Epithelial cell of esophagus (primary cell): ENCODE measurements at regions not wholly inside any gene's neighbourhood (a gene's known extent, or its start where the extent isn't known, plus 50 kb on each side); places are given as distances from the start of the nearest gene placed in this dataset.

Source experiments
- DNase-seq: peaks from one replicate; pipeline ENCODE4 v3.0.0; 2010; ENCODE audit warnings: low read depth
- H3K4me3 ChIP-seq: 2 replicates; pipeline ENCODE4 v1.5.1; 2011; ENCODE audit warnings: mild to moderate bottlenecking, low read length, control low read depth
- CTCF ChIP-seq: IDR thresholded peaks from 2 replicates; pipeline ENCODE4 v1.5.1; 2011; ENCODE audit warnings: low read depth, mild to moderate bottlenecking, low read length, control low read depth, inconsistent platforms; ENCODE audit not compliant: insufficient read depth; ENCODE audit errors: missing control alignments

- no peak overlapping the region for H3K4me3 ChIP-seq
- DNase-seq = peak; percentile 49
- no peak for TF ChIP-seq CTCF
These were observed 170.4 kb upstream of the HS3ST1 start for GRCh38 chr4:11599064-11599463.

GRCh38 chr4:11598591-11598990 lies 169.9 kb upstream of the HS3ST1 start:
- DNase-seq = no peak

GRCh38 chr4:11597506-11597905 lies 168.8 kb upstream of the HS3ST1 start:
- TF ChIP-seq CTCF = no peak
- DNase-seq = peak; percentile 78
- H3K4me3 ChIP-seq = no peak overlapping the region

More at GRCh38 chr4:11598591-11598990, 169.9 kb upstream of the HS3ST1 start:
- TF ChIP-seq CTCF = no peak
- H3K4me3 ChIP-seq = no peak overlapping the region

GRCh38 chr4:11596989-11597388 lies 168.3 kb upstream of the HS3ST1 start:
- no peak for DNase-seq
- no peak for TF ChIP-seq CTCF
- no peak overlapping the region for H3K4me3 ChIP-seq

GRCh38 chr4:11593576-11594116 lies 165.0 kb upstream of the HS3ST1 start:
- no peak overlapping the region for H3K4me3 ChIP-seq
- TF ChIP-seq CTCF = no peak
- no peak for DNase-seq

GRCh38 chr4:11592276-11592675 lies 163.6 kb upstream of the HS3ST1 start:
- H3K4me3 ChIP-seq = no peak overlapping the region
- TF ChIP-seq CTCF = no peak
- DNase-seq = no peak

- no peak for TF ChIP-seq CTCF
- DNase-seq = no peak
- no peak overlapping the region for H3K4me3 ChIP-seq
These were observed 161.4 kb upstream of the HS3ST1 start for GRCh38 chr4:11590132-11590531.
